Uterus (tissue), 3 donors: ENCODE measurements at regions not wholly inside any gene's neighbourhood (a gene's known extent, or its start where the extent isn't known, plus 50 kb on each side); places are given as distances from the start of the nearest gene placed in this dataset.
A peak's percentile ranks its signal among the peaks of the same experiment; 100 is the strongest.

Experiments used
- DNase-seq, 2 donors: peaks; one replicate each; pipeline ENCODE4 v3.0.0-alpha.2; 2019 to 2020
- H3K27ac ChIP-seq, 2 donors: fragments of 200-600 bp; sonication (generic); 1 replicate in 1 of 2; 2 replicates in 1 of 2; pipeline ENCODE4 v1.5.1; 2016 to 2018
- H3K27me3 ChIP-seq, 2 donors: fragments of 200-600 bp; sonication (generic); one replicate each; pipeline ENCODE4 v1.5.1; 2018 to 2019; ENCODE audit warnings: control low read depth in 1 of 2
- H3K36me3 ChIP-seq, 2 donors: fragments of 200-600 bp; sonication (generic); one replicate each; pipeline ENCODE4 v1.5.1; 2019; ENCODE audit warnings: control low read depth in 1 of 2
- H3K4me1 ChIP-seq, 2 donors: fragments of 200-600 bp; sonication (generic); one replicate each; pipeline ENCODE4 v1.5.1; 2018 to 2019; ENCODE audit warnings: control low read depth in 1 of 2
- H3K4me3 ChIP-seq, 2 donors: fragments of 200-600 bp; sonication (generic); 1 replicate in 1 of 2; 2 replicates in 1 of 2; pipeline ENCODE4 v1.5.1; 2018 to 2019; ENCODE audit warnings: mild to moderate bottlenecking in 1 of 2
- H3K9me3 ChIP-seq, 2 donors: fragments of 200-600 bp; sonication (generic); one replicate each; pipeline ENCODE4 v1.5.1; 2019; ENCODE audit warnings: control low read depth in 1 of 2
- CTCF ChIP-seq, 4 experiments: fragments of 200-600 bp in 2 of 4; fragments of 450-650 bp in 2 of 4; sonication (generic) in 2 of 4; IDR thresholded peaks; one replicate each; pipeline ENCODE4 v1.5.1; 2016 to 2019; ENCODE audit warnings: antibody characterized with exemption in 4 of 4, mild to moderate bottlenecking in 2 of 4, moderate library complexity in 1 of 4
- POLR2A ChIP-seq, 2 donors: fragments of 450-650 bp; IDR thresholded peaks; one replicate each; pipeline ENCODE4 v1.6.1; 2016; ENCODE audit warnings: antibody characterized with exemption in 2 of 2, mild to moderate bottlenecking in 1 of 2, moderate library complexity in 1 of 2
- intact Hi-C: fragments of 100-400 bp; cut with DNase I; formaldehyde crosslinking; loops from one replicate; pipeline ENCODE4 v1.15.1; 2023; ENCODE audit warnings: low total_unique reads
- donor health status: DM: yes; HTN: yes; CAD: no.

DNA sequence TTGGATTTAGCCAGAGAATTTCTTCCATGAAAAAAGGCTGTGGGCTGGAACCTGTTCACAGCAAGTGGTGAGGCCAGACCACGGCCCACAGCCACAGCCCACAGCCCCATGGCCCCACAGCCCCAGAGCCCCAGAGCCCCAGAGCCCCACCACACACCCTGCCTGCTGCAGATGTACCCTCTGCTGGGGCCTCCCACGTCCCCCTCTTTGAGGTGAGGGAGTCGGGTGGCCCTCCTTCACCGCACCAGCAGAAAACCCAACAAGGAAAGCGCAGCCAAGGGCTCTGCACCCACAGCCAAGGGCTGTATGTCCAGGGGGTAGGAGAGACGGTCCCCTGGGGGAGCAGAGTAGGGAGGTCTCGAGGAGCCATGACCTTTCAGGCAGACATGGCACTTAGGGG, 327.5 kb upstream of the DIO3 start:
- Histone ChIP-seq H3K27ac (no peak overlapping the region), H3K4me1 (peaks cover 0 to 3% of the 10 kb centered on the region in 2 donors), H3K36me3 (no peaks in the 10 kb centered on the region), H3K4me3 (no peak overlapping the region), H3K9me3 (no peaks in the 10 kb centered on the region), H3K27me3 (no peaks in the 10 kb centered on the region)
- DNase-seq, result no peak
- TF ChIP-seq CTCF (IDR thresholded peaks at IDR 0.05), result no peak
- TF ChIP-seq POLR2A (IDR thresholded peaks at IDR 0.05), result no peak
- intact Hi-C loops, result no loop called here

DNA sequence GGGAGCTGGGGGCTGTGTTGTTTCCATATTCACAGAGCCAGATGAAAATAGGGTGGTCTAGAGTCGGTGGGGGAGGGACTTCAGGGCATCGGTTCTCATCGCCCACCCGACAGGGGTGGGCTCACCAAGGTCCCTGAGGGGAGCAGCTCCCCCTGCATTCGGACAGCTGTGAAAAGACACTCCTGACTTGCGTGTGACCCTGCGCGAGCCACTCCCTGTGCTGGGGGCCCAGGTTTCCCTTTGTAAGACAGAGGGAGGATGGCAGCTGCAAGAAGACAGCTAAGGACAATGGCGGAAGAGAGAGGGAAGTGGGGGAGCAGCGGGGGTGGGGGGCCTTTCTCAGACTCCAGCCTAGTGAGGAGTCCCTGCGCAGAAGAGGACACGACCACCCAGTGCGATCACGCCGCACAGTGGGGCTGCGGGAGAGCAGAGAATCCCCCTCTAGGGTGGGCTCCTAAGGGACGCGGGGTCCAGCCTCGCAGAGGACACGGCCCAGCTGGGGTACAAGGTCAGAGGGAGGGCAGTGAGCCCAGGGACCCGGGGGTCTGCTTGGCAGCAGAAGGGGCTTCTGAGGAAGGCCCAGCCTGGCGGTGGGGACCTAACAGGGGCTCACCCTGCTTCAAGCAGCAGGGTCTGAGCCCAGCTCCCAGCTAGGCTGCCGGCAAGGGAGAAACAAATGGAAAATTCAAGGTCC, 326.9 kb upstream of the DIO3 start:
- intact Hi-C loops, result no loop called here
- TF ChIP-seq CTCF (IDR thresholded peaks at IDR 0.05), result no peak
- no peak for TF ChIP-seq POLR2A (IDR thresholded peaks at IDR 0.05)
- H3K9me3 ChIP-seq, result no peaks in the 10 kb centered on the region
- no peak overlapping the region for H3K27ac ChIP-seq
- H3K4me1 ChIP-seq, result no peaks in the 10 kb centered on the region
- H3K36me3 ChIP-seq, result no peaks in the 10 kb centered on the region
- DNase-seq, result no peak
- H3K4me3 ChIP-seq, result no peak overlapping the region
- H3K27me3 ChIP-seq, result no peaks in the 10 kb centered on the region

DNA sequence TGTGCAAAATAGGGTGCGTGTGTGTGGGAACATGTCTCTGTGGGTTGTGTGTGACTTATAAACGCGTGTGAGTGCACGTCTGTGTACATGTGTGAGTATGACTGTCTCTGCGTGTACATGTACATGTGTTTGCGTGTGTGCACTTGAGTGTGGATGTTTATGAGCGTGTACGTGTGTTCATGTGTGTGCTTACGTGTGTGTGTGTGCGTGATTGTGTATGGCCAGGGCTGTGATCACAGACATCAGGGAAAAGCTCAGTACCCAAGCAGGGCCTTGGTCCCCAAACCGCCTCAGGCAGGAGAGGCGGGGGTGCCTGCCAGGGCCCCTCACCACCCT, 326.3 kb upstream of the DIO3 start:
- no peaks in the 10 kb centered on the region for H3K9me3 ChIP-seq
- no peak for DNase-seq
- H3K27me3 ChIP-seq, result no peaks in the 10 kb centered on the region
- TF ChIP-seq CTCF (IDR thresholded peaks at IDR 0.05) (no peak), POLR2A (IDR thresholded peaks at IDR 0.05) (no peak)
- H3K4me1 ChIP-seq, result no peaks in the 10 kb centered on the region
- intact Hi-C loops, result no loop called here
- no peak overlapping the region for H3K4me3 ChIP-seq
- H3K36me3 ChIP-seq, result no peaks in the 10 kb centered on the region
- H3K27ac ChIP-seq, result no peak overlapping the region

DNA sequence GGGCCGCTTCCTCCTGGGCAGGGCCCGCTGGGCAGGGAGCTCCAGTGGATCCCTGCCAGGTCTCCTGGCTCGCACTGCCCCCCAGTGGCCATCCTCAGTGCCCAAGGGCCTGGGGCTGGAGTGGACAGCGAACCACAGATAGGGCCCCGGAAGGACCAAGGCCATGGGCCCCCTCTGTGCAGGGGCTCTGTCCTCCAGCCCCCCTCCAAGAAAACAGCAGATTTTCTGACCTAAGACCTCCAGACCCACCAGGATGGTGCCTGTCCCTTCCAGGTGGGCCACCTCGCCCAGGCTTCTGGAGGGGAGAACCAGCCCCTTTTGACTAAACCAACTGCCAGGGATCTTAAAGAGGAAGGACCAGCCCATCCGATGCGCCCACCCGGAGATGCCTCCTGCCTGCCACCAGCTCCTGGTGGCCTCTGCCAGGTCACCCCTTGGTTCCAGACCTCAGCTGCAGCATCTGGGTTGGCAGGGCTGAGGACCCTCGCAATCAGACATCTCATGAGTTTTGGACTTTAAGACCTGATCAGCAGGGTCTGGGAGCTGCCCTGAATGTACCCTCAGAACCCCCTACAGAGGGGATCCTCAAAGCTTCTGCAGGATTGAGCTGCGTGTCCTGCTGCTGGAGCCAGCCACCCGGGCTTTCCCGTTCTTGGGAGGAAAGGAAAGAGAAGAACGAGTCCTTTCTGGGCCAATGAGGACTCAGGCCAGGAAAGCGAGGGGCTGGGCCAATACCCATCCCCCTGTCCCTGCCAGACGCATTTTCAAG, 325.8 kb upstream of the DIO3 start:
- Histone ChIP-seq H3K4me3 (no peak overlapping the region), H3K27me3 (no peaks in the 10 kb centered on the region), H3K27ac (no peak overlapping the region), H3K36me3 (no peaks in the 10 kb centered on the region), H3K4me1 (no peaks in the 10 kb centered on the region), H3K9me3 (no peaks in the 10 kb centered on the region)
- TF ChIP-seq POLR2A (IDR thresholded peaks at IDR 0.05) (no peak), CTCF (IDR thresholded peaks at IDR 0.05) (peak; percentile 34 to 54 (median 48))
- intact Hi-C loops, result no loop called here
- DNase-seq, result peak in 1 of 2 donors; percentile 54

- Histone ChIP-seq H3K4me3 (no peak overlapping the region), H3K9me3 (no peaks in the 10 kb centered on the region), H3K27ac (no peak overlapping the region), H3K4me1 (no peaks in the 10 kb centered on the region), H3K36me3 (no peaks in the 10 kb centered on the region), H3K27me3 (no peaks in the 10 kb centered on the region)
- intact Hi-C loops, result no loop called here
- TF ChIP-seq POLR2A (IDR thresholded peaks at IDR 0.05), result no peak
- TF ChIP-seq CTCF (IDR thresholded peaks at IDR 0.05), result no peak
- DNase-seq, result no peak
Measured at GRCh38 chr14:101236496-101237251, 324.6 kb upstream of the DIO3 start.
